BLaER1 (cell line): ENCODE measurements at regions not wholly inside any gene's neighbourhood (a gene's known extent, or its start where the extent isn't known, plus 50 kb on each side); places are given as distances from the start of the nearest gene placed in this dataset.
A peak's percentile ranks its signal among the peaks of the same experiment; 100 is the strongest.

Experiments used
- H3K27ac ChIP-seq: shearing (Covaris generic); formaldehyde crosslinking; 2 replicates; pipeline ENCODE4 v1.8.1; 2022
- H3K27me3 ChIP-seq: shearing (Covaris generic); formaldehyde crosslinking; 2 replicates; pipeline ENCODE4 v1.8.1; 2022
- H3K36me3 ChIP-seq: shearing (Covaris generic); formaldehyde crosslinking; 2 replicates; pipeline ENCODE4 v1.8.1; 2022
- H3K4me1 ChIP-seq: shearing (Covaris generic); formaldehyde crosslinking; 2 replicates; pipeline ENCODE4 v1.8.1; 2022
- H3K4me2 ChIP-seq: shearing (Covaris generic); formaldehyde crosslinking; 2 replicates; pipeline ENCODE4 v1.8.1; 2022
- H3K4me3 ChIP-seq: shearing (Covaris generic); formaldehyde crosslinking; 2 replicates; pipeline ENCODE4 v1.8.1; 2022
- H3K9ac ChIP-seq: shearing (Covaris generic); formaldehyde crosslinking; 2 replicates; pipeline ENCODE4 v1.8.1; 2022
- H3K9me3 ChIP-seq: shearing (Covaris generic); formaldehyde crosslinking; 2 replicates; pipeline ENCODE4 v1.8.1; 2022
- H4K20me1 ChIP-seq: shearing (Covaris generic); formaldehyde crosslinking; 2 replicates; pipeline ENCODE4 v1.8.1; 2022
- Cebpa-rat ChIP-seq: shearing (Covaris generic); IDR thresholded peaks from 2 replicates; pipeline ENCODE4 v1.8.1; 2022

DNA sequence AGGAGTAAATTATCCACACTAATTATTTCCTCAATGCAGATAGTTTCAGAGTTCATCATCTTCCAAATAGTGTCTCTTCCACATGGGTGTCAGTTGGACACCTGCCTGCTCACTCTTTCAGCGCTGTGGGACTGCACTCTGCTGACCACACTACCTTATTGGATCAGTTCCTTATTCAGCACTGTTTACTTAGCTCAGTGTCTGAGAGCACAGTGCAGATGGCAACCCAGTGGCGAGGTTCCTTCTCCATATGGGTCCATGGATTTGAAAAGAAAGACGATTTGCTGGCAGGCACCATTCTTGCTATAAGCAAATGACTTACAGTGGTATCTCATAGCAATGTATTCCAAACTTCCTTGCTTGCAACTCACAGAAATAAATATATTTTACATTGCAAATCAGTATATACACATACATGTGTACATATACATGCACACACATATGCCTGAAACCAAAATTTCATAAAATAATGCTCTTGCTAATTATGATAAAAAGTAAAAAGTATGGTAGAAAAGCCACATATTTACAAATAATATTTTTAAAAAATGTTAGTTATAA is 354.8 kb downstream of the INSIG2 start:
- Histone ChIP-seq H4K20me1 (no peaks in the 10 kb centered on the region), H3K4me2 (no peak overlapping the region), H3K9me3 (no peaks in the 10 kb centered on the region), H3K27ac (no peak overlapping the region), H3K27me3 (no peaks in the 10 kb centered on the region), H3K4me3 (no peak overlapping the region), H3K9ac (no peak overlapping the region), H3K4me1 (no peaks in the 10 kb centered on the region), H3K36me3 (no peaks in the 10 kb centered on the region)
- no peak for TF ChIP-seq Cebpa-rat

DNA sequence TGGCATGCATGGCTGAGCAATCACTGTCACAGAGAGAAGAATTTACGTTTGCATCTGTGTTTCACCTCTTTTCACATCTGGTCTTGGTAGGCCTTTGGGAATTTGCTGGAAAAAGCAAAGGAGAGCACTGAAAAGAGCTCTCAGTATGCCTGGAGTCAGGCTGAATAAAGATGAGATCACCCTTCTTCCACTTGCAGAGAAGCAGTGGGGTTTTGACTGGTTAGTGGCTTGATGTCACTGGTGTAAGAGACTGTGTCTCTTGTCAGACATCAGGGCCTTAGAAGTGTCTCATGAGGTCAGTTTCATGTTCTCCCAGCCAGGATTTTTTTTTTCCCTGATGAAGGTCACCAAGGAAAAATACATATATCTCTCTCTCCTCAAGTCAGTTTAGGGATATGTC is 353.8 kb downstream of the INSIG2 start:
- Histone ChIP-seq H3K27ac (no peak overlapping the region), H3K27me3 (no peaks in the 10 kb centered on the region), H3K4me1 (peaks cover 9% of the 10 kb centered on the region), H3K4me3 (no peak overlapping the region), H3K9me3 (no peaks in the 10 kb centered on the region), H4K20me1 (no peaks in the 10 kb centered on the region), H3K4me2 (no peak overlapping the region), H3K9ac (no peak overlapping the region), H3K36me3 (no peaks in the 10 kb centered on the region)
- TF ChIP-seq Cebpa-rat: no peak

DNA sequence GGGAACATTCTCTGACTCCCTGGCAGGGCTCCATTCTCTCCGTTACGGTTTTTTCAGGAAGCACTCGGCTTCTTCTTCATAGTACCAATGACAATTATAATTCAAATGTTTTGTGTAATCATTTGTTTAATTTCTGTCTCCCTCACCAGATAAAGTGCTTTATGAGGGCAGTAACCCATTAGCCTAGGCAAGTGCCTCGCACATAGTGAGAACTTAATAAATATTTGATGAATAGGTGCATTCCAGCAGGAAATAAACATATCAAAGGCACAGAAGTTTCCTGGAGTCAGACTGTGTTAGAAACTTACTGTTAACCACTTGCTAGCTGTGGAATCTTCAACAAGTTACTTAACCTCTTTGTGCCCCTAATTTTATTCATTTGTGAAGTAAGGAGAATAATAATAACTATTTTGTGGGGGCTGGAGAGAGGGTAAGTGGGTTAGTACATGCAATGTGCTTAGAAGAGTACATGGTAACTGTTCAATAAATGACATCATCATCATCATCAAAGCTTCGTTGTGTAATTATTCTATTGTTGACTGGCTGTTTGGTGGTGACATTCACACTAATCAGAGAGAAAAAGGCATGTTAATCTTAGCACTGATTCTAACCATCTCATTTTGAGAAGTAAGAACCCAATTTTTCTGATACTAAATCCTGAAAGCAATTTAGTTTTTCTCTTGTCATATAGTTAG is 352.3 kb downstream of the INSIG2 start:
- Histone ChIP-seq H3K4me3 (no peak overlapping the region), H3K36me3 (no peaks in the 10 kb centered on the region), H3K27ac (no peak overlapping the region), H3K9me3 (no peaks in the 10 kb centered on the region), H3K9ac (no peak overlapping the region), H3K27me3 (no peaks in the 10 kb centered on the region), H3K4me2 (no peak overlapping the region), H3K4me1 (peaks cover 11% of the 10 kb centered on the region), H4K20me1 (no peaks in the 10 kb centered on the region)
- TF ChIP-seq Cebpa-rat: no peak

DNA sequence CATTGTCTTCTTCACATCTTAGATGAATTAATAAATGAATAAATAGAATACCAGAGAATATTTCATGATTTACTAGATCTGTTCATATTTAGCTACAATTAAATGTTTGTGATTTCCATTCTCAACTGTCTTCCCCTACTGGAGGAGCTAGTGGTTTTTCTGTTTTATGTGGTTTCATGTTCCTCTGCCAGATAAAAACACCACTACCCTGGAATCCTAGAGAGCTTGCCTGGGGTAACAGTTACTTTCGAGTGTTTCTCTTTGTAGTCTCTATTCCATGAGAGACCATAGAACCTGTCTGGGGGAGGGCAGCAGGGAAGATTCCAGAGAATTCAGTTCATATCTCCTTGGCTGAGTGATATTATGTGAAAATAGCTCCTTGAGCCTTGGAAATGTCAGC is 349.2 kb downstream of the INSIG2 start:
- Histone ChIP-seq H4K20me1 (no peaks in the 10 kb centered on the region), H3K27ac (no peak overlapping the region), H3K4me3 (no peak overlapping the region), H3K9ac (no peak overlapping the region), H3K4me2 (peak overlapping the region; percentile 15; the same call in 1 of the 2 replicates), H3K36me3 (no peaks in the 10 kb centered on the region), H3K27me3 (no peaks in the 10 kb centered on the region), H3K4me1 (peaks cover 11% of the 10 kb centered on the region), H3K9me3 (no peaks in the 10 kb centered on the region)
- no peak for TF ChIP-seq Cebpa-rat

DNA sequence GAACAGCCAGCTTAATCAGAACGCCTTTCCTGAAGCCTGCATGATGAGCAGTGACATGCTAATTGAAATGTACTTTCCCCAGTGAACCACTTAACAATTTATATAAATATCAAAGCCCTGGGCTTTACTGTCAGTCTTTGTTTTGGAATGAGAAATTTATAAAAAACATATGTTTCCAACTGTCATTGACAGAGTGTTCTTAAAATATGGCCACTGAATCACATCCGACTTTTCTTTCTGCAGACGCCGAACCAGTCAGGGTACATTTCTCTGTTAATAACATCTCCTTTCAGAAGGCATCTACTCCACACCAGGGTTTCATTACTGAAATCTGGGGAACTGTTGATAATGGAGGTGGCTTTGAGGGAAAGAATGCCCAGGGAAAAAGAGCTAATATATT is 343.7 kb downstream of the INSIG2 start:
- TF ChIP-seq Cebpa-rat: no peak
- H3K27me3 ChIP-seq: no peaks in the 10 kb centered on the region
- H4K20me1 ChIP-seq: no peaks in the 10 kb centered on the region
- H3K9me3 ChIP-seq: no peaks in the 10 kb centered on the region
- no peak overlapping the region for H3K27ac ChIP-seq
- no peak overlapping the region for H3K4me3 ChIP-seq
- H3K9ac ChIP-seq: no peak overlapping the region
- no peaks in the 10 kb centered on the region for H3K36me3 ChIP-seq
- H3K4me1 ChIP-seq: peaks cover 1% of the 10 kb centered on the region
- no peak overlapping the region for H3K4me2 ChIP-seq

- H3K9me3 ChIP-seq: no peaks in the 10 kb centered on the region
- H3K27me3 ChIP-seq: no peaks in the 10 kb centered on the region
- no peak overlapping the region for H3K4me3 ChIP-seq
- TF ChIP-seq Cebpa-rat: no peak
- H3K4me2 ChIP-seq: no peak overlapping the region
- H3K27ac ChIP-seq: no peak overlapping the region
- no peaks in the 10 kb centered on the region for H4K20me1 ChIP-seq
- H3K36me3 ChIP-seq: no peaks in the 10 kb centered on the region
- H3K9ac ChIP-seq: no peak overlapping the region
- no peaks in the 10 kb centered on the region for H3K4me1 ChIP-seq
These were observed 343.3 kb downstream of the INSIG2 start for GRCh38 chr2:118431586-118431985.

DNA sequence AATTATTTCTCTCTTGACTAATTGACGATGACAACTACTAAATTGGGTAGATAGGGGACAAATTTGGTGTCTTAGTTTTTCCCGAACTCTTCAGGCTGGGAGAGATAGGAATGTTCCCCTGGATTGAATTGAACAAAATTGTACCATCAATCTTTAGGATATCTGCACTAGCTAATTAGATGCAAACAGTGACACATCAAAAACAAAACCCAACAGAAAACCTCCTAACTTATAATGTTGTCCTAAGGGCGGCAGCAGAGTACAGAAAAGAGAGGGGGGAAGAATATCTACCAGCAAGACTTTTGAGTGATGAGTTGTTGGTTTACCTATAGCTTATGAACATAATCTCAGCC is 342.9 kb downstream of the INSIG2 start:
- Histone ChIP-seq H3K36me3 (no peaks in the 10 kb centered on the region), H3K4me2 (no peak overlapping the region)

DNA sequence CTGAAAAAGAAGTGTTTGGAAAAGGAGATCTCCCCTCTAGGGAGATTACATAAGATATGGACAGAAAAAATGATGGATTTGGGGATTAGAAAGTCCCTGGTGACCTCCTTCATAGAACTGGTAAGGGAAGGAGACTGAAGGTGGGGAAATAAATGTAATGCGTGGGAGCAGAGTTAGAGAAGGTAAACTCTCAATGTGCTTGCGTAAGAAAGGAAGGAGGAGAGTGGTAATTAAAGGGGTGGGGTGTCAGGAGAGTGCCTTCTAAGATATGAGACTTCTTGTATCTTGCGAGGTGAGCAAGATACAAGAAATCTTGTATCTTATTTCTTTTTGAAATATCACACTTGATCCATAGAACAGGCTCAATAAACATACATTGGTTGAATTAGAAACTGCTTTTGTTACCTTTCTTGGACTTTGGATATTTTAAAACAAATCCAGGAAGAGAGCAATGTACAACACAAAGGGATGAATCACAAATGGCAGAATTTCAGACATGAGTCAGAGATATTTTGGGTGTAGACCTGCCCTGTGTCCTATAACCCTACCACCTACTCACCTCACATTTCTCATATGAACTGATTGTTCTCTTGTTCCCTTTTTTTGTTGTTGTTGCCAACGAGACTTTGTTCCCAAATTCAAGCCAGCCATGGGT is 342.4 kb downstream of the INSIG2 start:
- Histone ChIP-seq H3K4me2 (no peak overlapping the region), H4K20me1 (no peaks in the 10 kb centered on the region), H3K9ac (no peak overlapping the region), H3K4me3 (no peak overlapping the region), H3K27ac (no peak overlapping the region), H3K27me3 (no peaks in the 10 kb centered on the region), H3K9me3 (no peaks in the 10 kb centered on the region), H3K36me3 (no peaks in the 10 kb centered on the region), H3K4me1 (no peaks in the 10 kb centered on the region)
- no peak for TF ChIP-seq Cebpa-rat

More for the DNA sequence above, 342.9 kb downstream of the INSIG2 start:
- Histone ChIP-seq H3K4me1 (no peaks in the 10 kb centered on the region), H3K4me3 (no peak overlapping the region), H4K20me1 (no peaks in the 10 kb centered on the region), H3K27me3 (no peaks in the 10 kb centered on the region), H3K27ac (no peak overlapping the region), H3K9me3 (no peaks in the 10 kb centered on the region), H3K9ac (no peak overlapping the region)
- TF ChIP-seq Cebpa-rat: no peak

DNA sequence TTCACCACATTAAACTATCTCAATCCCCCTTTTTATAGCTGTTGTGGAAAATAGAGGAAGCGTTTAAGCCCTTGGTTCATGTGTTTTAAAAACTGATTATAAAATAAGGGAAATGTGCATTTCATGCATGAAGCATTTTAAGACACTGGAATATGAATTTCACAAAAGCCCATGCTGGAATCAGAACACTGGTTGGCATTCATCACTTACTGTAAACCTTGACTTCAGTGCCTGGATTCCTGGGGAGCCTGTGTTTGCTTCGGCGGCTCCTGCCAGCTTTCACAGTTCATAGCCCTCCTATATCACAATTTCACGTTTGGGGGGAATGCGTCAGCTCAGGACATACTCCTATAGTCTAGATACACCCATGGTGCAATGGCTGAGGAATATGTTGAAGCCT is 336.9 kb downstream of the INSIG2 start:
- Histone ChIP-seq H3K4me2 (no peak overlapping the region), H3K36me3 (no peaks in the 10 kb centered on the region), H3K9me3 (no peaks in the 10 kb centered on the region), H4K20me1 (no peaks in the 10 kb centered on the region), H3K4me3 (no peak overlapping the region), H3K9ac (no peak overlapping the region), H3K27ac (no peak overlapping the region), H3K4me1 (no peaks in the 10 kb centered on the region), H3K27me3 (no peaks in the 10 kb centered on the region; the same call in 1 of the 2 replicates)
- TF ChIP-seq Cebpa-rat: no peak

DNA sequence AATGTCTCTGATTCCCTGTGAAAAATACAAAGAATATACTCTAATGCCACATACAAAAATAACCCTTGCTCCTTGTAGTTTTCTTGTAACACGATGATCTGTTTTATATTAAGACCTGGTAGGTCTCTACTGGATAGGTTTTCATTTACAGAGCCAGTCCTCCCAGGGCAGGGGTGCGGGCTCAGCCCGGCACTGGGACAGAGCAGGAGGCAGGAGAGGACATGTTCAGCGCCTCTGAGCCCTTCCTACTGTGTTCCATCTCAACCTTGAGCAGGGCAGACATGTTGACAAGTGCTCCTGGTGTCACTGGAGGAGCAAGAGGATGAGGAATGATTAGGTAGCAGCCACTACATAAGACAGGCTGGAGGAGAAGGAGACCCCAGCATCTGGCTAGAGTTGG is 335.5 kb downstream of the INSIG2 start:
- no peak overlapping the region for H3K27ac ChIP-seq
- no peaks in the 10 kb centered on the region for H3K4me1 ChIP-seq
- H4K20me1 ChIP-seq: no peaks in the 10 kb centered on the region
- H3K4me3 ChIP-seq: no peak overlapping the region
- no peaks in the 10 kb centered on the region; the same call in 1 of the 2 replicates for H3K27me3 ChIP-seq
- no peaks in the 10 kb centered on the region for H3K9me3 ChIP-seq
- no peak overlapping the region for H3K9ac ChIP-seq
- no peaks in the 10 kb centered on the region for H3K36me3 ChIP-seq
- no peak for TF ChIP-seq Cebpa-rat
- H3K4me2 ChIP-seq: no peak overlapping the region
